ENCODE measurements at regions not wholly inside any gene's neighbourhood (a gene's known extent, or its start where the extent isn't known, plus 50 kb on each side); places are given as distances from the start of the nearest gene placed in this dataset.
A peak's percentile ranks its signal among the peaks of the same experiment; 100 is the strongest.

DNA sequence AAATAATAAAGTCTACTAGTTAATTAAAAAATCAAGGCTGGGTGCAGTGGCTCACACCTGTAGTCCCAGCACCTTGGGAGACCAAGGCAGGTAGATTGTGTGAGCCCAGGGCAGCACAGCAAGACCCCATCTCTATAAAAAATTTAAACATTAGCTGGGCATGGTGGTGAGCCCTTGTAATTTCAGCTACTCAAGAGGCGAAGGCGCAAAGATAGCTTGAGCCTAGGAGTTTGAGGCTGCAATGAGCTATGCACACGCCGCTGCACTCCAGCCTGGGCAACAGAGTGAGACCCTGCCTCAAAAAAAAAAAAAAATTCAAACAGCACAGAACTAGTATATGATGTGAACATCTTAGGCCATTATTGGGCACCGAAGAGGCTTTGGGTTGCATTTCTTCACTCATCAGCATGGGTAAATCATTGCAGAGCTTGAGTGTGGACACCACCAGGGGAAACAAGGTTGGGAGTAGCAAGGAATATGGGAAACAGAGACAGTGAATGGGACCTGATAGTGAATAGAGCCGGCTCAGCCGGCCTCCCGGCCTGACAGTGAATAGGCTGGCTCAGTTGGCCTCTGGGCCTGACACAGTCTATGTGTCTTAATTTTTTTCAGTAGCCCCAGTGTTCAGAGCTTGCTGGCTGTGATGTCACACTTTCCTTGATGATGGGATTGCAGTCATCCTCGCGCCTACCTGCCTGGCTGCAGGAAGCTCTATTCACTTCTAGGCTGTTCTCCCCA lies 89.1 kb upstream of the ERRFI1 start:
- no peak for DNase-seq (ENCODE audit: low spot score)

DNA sequence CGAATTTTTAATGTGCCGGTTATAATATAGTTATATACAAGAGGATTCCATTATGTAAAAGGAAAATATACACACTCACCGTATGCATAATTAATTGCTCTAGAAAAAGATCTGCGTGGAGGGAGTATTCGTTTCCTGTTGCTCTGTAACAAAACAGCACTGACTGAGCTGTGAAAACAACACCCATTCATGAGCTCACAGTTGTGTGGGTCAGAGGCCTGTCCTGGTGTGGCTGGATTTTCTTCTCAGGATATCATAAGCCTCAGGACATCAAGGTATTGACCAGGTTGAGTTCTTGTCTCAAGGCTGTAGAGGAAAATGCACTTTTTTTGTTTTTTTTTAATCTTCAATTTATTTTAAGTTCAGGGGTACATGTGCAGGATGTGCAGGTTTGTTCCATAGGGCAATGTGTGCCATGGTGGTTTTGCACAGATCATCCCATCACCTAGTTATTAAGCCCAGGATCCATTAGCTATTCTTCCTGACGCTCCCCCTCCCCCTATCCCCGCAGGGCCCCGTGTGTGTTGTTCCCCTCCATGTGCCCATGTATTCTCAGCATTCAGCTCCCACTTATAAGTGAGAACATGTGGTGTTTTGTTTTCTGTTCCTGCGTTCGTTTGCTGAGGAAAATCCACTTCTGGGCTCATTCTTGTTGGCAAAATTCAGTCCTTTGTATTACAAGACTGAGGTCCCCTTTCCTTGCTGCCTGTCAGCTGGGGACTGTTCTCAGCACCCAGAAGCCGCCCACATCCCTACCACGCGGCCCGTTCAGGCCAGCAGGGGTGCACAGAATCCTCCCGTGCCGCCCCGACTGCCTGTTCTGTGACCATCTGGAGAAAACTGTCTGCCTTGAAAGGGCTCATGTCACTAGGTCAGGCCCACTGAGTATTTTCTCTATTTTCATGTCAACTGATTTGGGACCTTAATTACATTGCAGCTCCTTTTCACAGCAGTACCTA lies 87.4 kb upstream of the ERRFI1 start:
- DNase-seq (ENCODE audit: low spot score): no peak

DNA sequence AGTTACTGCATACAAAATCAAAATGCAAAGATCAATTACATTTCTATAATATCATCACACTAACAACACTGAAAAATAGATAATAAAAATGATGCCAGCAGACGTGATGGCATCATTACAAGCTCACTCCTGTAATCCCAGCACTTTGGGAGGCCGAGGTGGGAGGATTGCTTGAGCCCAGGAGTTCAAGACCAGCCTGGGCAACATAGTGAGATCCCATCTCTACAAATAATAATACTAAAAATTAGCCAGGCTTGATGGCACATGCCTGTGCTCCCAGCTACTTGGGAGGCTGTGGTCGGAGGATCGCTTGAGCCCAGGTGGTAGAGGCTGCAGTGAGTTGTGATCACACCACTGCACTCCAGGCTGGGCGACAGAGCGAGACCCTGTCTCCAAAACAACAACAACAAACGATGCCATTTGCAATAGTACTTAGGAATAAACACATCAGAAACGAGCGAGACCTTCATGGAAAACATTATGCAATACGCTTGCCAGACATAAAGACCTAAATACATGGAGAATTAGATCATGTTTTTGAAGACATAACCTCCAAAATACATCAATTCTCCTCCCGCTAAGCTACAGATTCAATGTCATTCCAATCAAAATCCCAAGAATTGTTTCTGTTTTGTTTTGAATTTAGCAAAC lies 86.6 kb upstream of the ERRFI1 start:
- no peak for DNase-seq (ENCODE audit: low spot score)

DNA sequence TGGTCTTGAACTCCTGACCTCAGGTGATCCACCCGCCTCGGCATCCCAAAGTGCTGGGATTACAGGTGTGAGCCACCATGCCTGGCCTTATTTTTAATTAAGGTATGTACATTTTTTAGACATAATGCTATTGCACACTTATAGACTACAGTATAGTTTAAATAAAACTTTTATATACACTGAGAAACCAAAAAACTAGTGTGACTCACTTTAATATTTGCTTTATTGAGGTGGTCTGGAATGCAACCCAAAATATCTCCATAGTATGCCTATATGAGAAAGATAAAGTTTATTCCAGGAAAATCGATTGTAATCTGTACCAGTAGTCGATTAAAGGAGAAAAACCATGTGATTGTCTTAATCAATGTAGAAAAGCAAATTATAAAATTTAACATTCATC lies 85.5 kb upstream of the ERRFI1 start:
- DNase-seq (ENCODE audit: low spot score): no peak

DNA sequence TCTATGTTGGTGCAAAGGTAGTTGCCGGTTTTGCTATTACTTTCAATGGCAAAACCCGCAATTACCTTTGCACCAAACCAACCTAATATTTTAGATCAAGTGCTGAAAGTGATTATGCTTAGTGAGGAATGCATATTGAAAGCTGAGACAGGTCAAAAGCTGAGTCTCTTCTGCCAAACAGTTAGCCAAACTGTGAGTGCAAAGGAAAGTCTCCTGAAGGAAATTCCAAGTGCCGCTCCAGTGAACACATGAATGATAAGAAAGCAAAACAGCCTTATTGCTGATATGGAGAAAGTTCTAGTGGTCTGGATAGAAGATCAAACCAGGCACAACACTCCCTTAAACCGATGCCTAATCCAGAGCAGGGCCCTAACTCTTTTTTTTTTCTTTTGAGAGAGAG lies 83.1 kb upstream of the ERRFI1 start:
- no peak for DNase-seq (ENCODE audit: low spot score)

GRCh38 chr1:8107897-8108296 lies 81.8 kb upstream of the ERRFI1 start:
- no peak for DNase-seq (ENCODE audit: low spot score)

DNA sequence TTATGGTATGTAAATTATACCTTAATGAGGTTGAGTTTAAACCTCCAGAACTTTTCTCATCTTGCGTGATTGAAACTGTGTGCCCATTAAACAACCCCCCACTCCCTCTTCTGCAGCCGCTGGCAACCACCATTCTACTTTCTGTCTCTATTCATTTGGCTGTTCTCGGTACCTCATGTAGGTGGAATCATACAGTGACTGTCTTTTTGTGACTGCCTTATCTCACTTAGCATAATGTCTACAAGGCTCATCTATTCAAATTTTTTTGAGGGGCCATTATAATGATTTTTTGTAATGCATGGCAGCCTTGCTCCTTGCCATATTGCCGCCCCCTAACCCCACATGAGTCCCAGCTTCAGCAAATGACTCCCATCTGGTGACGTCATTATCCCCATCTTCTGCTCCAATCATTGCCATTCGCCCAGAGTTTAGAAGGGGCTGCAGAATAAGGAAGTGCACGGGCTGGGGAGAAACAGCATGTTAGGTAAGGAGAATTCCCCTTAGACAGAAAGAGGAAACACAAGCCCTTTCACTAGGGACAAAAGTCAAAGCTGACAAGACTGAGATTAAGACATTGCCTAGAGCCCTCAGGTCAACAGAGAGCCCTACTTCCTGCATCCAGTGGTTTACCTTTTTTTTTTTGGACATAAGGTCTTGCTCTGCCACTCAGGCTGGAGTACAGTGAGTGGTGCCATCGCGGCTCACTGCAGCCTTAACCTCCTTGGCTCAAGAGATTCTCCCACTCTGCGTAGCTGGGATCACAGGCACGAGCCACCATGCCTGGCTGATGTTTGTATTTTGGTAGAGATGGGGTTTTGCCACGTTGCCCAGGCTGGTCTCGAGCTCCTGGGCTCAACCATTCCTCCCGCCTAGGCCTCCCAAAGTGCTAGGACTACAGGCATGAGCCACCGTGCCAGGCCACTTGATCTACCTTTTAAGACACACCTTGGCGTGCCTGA lies 78.4 kb upstream of the ERRFI1 start:
- DNase-seq (ENCODE audit: low spot score): no peak

DNA sequence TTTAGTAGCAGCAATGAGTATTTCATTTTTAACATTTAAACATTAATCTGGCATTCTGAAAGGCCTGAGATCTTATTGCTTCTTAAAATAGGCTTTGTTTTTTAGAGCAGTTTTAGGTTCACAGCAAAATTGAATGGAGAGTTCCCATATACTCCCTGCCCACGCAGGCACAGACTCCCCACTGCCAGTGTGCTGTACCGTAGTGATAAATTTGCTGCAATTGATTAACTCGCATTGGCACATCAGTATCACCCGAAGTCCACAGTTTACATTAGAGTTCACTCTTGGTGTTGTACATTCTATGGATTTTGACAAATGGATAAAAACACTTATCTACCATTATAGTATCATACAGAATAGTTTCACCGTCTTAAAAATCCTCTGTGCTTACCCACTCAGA lies 71.8 kb upstream of the ERRFI1 start:
- no peak for DNase-seq (ENCODE audit: low spot score)

DNA sequence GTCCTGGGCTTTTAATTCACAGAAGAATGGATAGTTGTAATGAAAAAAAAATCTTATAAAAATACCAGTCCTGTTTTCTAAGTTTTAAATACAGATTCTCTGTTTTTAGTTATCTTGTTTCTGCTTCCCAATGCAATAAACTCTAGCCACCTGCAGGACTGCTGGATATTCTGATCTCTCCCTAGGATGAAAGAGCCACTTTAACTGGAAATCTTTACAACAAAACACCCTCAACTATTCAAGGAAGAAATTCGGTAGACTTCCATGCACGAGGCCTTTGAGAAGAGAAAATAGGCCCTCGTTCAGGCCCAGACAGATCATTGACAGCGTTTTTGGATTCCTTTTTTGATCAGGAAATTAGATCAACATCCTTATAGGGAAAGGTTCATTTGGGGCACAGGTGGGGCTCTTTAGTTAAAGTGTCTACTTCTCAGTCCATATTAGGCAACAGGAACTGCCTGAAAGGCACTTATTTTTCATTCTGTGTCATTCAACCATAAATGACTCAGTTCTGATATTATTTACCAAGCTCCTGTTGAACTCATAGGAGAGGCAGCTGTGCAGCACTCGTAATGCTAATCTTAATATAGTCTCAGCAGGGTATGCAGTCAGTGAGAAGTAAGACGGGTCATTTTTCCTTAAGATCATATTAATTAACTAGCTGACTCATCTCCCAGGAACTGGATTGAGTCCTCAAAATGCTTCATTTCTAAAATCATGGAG lies 71.1 kb upstream of the ERRFI1 start:
- DNase-seq (ENCODE audit: low spot score): peak; percentile 38

DNA sequence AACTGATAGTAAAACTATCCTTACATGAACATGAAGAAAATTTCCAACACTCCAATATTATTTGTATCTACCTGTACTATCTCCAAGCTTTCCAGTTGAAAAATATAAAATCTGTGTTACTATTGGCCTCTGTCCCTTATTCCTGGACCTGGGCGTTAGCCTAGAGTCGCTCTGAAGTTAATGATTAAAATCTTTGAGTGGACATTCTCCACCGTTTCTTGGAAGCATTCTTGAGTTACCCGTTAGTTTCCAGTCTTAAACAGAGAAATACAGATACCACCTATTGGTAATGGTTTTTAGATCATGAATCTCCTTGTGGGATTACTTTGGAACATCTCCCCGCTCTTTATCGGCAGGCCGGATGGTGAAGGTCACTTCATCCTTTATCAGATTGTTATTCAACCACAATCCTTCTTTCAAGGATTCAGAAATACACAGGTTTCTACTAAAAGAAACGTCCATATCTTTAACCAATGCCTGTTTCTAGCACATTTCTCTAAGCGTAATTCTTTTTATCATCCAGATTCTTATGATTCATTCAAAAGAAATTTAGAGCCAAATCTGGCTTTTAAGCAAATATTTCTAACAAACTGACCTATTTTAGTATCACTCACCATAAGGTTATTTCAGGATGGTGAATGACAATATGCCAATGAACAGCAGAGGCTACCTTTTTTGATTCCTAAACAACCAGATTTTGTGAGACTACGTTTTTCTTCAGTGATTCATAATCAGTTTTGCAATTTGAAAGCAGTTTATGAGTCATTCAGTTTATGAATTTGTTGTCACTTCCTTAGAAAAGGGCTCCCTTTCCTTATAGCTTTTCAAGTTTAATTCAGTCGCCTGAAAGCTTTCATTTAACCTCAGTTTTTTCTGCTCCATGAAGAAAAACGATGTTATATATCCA lies 70.2 kb upstream of the ERRFI1 start:
- no peak for DNase-seq (ENCODE audit: low spot score)

DNA sequence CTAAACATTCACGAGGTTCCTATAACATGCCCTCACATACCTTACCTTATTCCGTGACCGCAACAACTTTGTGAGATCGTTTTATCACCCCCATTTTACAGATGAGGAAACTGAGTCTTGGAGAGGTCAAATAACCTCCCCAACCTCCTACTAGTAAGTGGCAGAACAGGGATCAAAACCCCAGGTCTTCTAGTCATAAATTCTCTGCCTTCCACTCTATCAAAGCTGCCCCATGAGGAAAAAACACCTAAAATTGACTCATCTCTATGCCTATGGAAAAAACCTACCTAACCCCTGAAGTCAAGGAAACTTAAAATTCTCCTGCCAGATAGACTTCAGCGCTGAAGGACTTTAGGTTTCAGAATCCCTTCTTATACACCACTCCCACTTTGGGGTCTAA lies 69.5 kb upstream of the ERRFI1 start:
- no peak for DNase-seq (ENCODE audit: low spot score)

DNA sequence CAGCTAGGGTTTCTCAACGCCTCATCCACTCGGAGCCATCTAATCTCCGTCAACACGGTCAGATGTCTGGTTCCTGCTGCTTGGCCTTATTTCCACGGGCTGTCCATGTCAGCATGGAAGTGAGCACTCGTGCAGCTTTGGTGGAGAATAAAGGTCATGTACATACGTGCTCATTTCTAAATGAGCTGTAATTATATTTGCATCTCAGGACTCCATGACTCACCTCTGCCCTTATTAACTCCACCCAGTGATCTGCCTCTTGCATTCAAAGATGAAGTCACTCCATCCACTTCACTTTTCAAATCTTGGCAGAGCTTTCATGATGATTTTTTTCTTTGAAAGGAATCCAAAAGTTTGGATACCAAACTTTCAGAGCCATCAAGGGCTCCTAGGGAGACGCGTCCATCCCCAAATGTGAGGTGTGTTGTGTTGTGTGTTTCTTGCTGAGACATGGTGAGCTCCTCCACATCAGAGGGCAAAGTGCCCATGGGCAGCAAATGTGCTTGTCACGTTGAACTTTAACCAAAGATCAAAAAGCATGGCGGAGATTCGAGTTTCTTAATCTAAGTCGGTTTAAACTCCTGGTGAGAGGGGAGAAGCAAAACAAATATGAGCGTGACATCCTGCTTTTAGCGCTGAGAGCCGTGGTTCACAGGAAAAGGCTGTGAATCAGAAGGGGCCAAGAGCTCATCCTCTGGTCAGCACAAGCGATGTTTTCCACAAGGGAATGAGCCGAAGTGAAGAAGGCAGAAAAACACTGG lies 68.6 kb upstream of the ERRFI1 start:
- peak; percentile 34 for DNase-seq (ENCODE audit: low spot score)

DNA sequence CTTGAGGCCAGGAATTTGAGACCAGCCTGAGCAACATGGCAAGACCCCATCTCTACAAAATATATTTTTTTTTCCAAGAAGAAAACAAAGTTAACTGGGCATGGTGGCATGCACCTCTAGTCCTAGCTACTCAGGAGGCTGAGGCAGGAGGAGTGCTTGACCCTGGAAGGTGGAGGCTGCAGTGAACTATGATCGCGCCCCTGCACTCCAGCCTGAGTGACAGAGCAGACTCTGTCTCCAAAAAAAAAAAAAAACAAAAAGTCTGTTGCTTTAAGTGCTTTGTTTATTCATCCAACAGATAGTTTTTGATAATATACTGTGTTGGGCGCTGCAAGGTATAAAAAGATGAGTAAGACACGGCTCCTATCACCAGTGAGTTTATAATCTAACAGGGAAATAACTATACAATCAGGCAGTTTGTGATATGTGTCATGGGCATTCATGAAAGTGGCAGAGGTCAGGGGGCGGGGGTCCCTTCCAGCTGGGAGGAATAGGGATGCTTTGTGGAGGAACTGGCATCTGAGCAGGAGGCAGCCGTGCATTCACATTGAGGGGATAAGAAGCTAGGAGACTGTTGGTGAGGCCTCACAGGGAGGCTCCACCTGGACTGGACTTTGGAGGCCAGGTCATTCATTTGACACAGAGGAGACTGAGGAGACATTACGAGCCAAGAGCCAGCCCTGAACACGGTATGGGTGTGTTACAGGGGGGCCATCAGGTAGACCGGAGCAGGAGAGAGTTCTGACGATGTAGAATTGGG lies 67.3 kb upstream of the ERRFI1 start:
- DNase-seq (ENCODE audit: low spot score): no peak

GRCh38 chr1:8092657-8093056 lies 66.5 kb upstream of the ERRFI1 start:
- no peak for DNase-seq (ENCODE audit: low spot score)

GRCh38 chr1:8091691-8092090 lies 65.6 kb upstream of the ERRFI1 start:
- no peak for DNase-seq (ENCODE audit: low spot score)

GRCh38 chr1:8090241-8090702 lies 64.2 kb upstream of the ERRFI1 start:
- DNase-seq (ENCODE audit: low spot score): peak; percentile 40

DNA sequence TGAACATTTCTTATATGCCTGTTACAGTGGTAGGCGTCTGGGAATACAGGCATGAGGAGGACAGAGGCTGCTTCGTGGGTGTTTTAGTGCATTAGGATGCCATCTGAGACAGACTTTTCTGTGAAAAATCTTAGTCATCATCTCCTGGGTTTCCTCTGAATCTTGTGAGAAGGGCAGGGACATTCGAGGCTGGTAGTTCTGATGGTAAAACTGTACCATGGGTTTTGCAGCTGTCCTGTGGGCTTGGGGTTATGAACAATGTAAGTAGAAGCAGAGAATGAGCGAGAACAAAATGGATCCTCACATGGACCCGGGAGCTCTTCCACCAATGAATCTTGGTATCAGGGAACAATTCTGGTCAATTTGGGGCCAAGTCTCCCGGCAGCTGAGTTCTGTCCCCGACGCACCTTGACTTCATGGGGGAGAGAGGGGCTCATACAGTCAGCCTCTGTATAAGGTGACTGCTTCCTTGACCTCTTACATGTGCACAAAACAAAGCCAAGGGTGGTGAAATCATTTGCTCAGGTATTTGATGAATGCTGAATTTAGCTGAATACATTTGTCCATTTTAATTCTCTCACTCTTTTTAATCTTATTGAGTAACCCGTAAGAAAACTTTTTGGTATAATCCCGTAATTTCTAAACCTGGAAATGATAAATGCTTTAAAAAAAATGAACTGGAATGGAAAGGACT lies 63.6 kb upstream of the ERRFI1 start:
- DNase-seq (ENCODE audit: low spot score): peak; percentile 15

DNA sequence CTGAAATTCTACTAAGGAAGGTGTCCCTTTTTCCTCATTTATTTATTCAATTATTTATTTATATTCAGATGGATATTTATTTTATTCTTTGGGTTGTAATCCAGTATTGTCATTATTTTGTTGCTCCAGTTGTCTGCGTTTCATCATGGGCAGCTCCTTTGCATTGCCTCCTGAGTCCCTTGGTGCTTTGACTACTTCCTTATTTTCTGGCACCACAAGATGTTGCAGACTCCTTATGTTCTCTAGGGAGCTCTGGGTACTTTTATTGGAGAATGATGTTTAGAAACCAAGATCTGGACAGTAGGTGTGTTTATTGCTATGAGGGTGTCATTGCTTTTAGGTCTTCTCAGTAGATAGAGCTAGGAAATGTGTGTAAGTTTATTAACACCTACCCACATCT lies 59.9 kb upstream of the ERRFI1 start:
- no peak for DNase-seq (ENCODE audit: low spot score)

All from AG08396 (cell line).